ENCODE measurements at regions not wholly inside any gene's neighbourhood (a gene's known extent, or its start where the extent isn't known, plus 50 kb on each side); places are given as distances from the start of the nearest gene placed in this dataset.

GRCh38 chr11:106242718-106243415 lies 165.4 kb downstream of the AASDHPPT start:
- no peak for TF ChIP-seq CTCF (IDR thresholded peaks at IDR 0.05; ENCODE audit: low read depth, low read length, missing input control)
- TF ChIP-seq MAX (IDR thresholded peaks at IDR 0.05): no peak
- no peak for TF ChIP-seq REST (IDR thresholded peaks at IDR 0.05)
- no peak for TF ChIP-seq ZBTB33 (IDR thresholded peaks at IDR 0.05)
